NCI-H128 (cell line): ENCODE measurements at regions not wholly inside any gene's neighbourhood (a gene's known extent, or its start where the extent isn't known, plus 50 kb on each side); places are given as distances from the start of the nearest gene placed in this dataset.

Experiments
- DNase-seq: peaks from one replicate; lab custom pipeline; 2025; ENCODE audit not compliant: unreplicated experiment; lab: John Stamatoyannopoulos, UW

- DNase-seq = no peak
Measured at GRCh38 chr17:77001487-77001886, 133.3 kb downstream of the MGAT5B start.

GRCh38 chr17:77002103-77003045 lies 134.2 kb downstream of the MGAT5B start:
- DNase-seq = no peak

- DNase-seq = no peak
Measured at GRCh38 chr17:77003699-77004098, 135.5 kb downstream of the MGAT5B start.

- no peak for DNase-seq
Measured at GRCh38 chr17:77006971-77007649, 133.7 kb upstream of the SEC14L1 start.

- no peak for DNase-seq
Measured at GRCh38 chr17:77009877-77010276, 130.9 kb upstream of the SEC14L1 start.

GRCh38 chr17:77010667-77011066 lies 130.1 kb upstream of the SEC14L1 start:
- DNase-seq = no peak

GRCh38 chr17:77011173-77012011 lies 129.4 kb upstream of the SEC14L1 start:
- DNase-seq = no peak

GRCh38 chr17:77018504-77018903 lies 122.3 kb upstream of the SEC14L1 start:
- DNase-seq = no peak

GRCh38 chr17:77019893-77020379 lies 120.8 kb upstream of the SEC14L1 start:
- DNase-seq = no peak

GRCh38 chr17:77020973-77021372 lies 119.8 kb upstream of the SEC14L1 start:
- no peak for DNase-seq

- DNase-seq = no peak
Measured at GRCh38 chr17:77022766-77023165, 118.0 kb upstream of the SEC14L1 start.

- no peak for DNase-seq
Measured at GRCh38 chr17:77025781-77026180, 115.0 kb upstream of the SEC14L1 start.

GRCh38 chr17:77027271-77027889 lies 113.4 kb upstream of the SEC14L1 start:
- DNase-seq = no peak

GRCh38 chr17:77028900-77029299 lies 111.9 kb upstream of the SEC14L1 start:
- DNase-seq = no peak

GRCh38 chr17:77032929-77033328 lies 107.8 kb upstream of the SEC14L1 start:
- no peak for DNase-seq

- no peak for DNase-seq
Measured at GRCh38 chr17:77033892-77034404, 106.8 kb upstream of the SEC14L1 start.

GRCh38 chr17:77034677-77035424 lies 105.9 kb upstream of the SEC14L1 start:
- DNase-seq = no peak

GRCh38 chr17:77035526-77035925 lies 105.2 kb upstream of the SEC14L1 start:
- no peak for DNase-seq

GRCh38 chr17:77036136-77036840 lies 104.5 kb upstream of the SEC14L1 start:
- DNase-seq = no peak
